Kidney capillary endothelial cell (primary cell): ENCODE measurements at regions not wholly inside any gene's neighbourhood (a gene's known extent, or its start where the extent isn't known, plus 50 kb on each side); places are given as distances from the start of the nearest gene placed in this dataset.
"Not testable (repeated sequence)": the region's sequence is repeated elsewhere in the genome, so short reads cannot be mapped to it uniquely, and the experiment has no call there.

ENCODE experiments used
- DNase-seq: peaks from one replicate; pipeline ENCODE4 v3.0.0-alpha.2; 2018; ENCODE audit warnings: low spot score

GRCh38 chr4:75287738-75288517 lies 226.3 kb downstream of the RCHY1 start:
- no peak for DNase-seq

GRCh38 chr4:75285837-75286236 lies 228.4 kb downstream of the RCHY1 start:
- no peak for DNase-seq

GRCh38 chr4:75284831-75285230 lies 229.4 kb downstream of the RCHY1 start:
- no peak for DNase-seq

- DNase-seq, result not testable (repeated sequence)
Observed at GRCh38 chr4:75280461-75280860, 233.7 kb downstream of the RCHY1 start.

- no peak for DNase-seq
Observed at GRCh38 chr4:75259306-75259705, 254.9 kb downstream of the RCHY1 start.

- DNase-seq, result no peak
Observed at GRCh38 chr4:75255261-75255660, 258.9 kb downstream of the RCHY1 start.

GRCh38 chr4:75254745-75255144 lies 259.5 kb downstream of the RCHY1 start:
- no peak for DNase-seq

- not testable (repeated sequence) for DNase-seq
Observed at GRCh38 chr4:75253094-75253493, 261.1 kb downstream of the RCHY1 start.

GRCh38 chr4:75251547-75251946 lies 262.7 kb downstream of the RCHY1 start:
- no peak for DNase-seq

GRCh38 chr4:75249739-75250138 lies 264.5 kb downstream of the RCHY1 start:
- DNase-seq, result no peak

GRCh38 chr4:75248770-75249407 lies 265.3 kb downstream of the RCHY1 start:
- peak; percentile 55 for DNase-seq

GRCh38 chr4:75244325-75244724 lies 269.9 kb downstream of the RCHY1 start:
- DNase-seq, result no peak

- DNase-seq, result no peak
Observed at GRCh38 chr4:75243570-75243969, 270.6 kb downstream of the RCHY1 start.

- DNase-seq, result no peak
Observed at GRCh38 chr4:75235359-75235951, 278.7 kb downstream of the RCHY1 start.

- no peak for DNase-seq
Observed at GRCh38 chr4:75232546-75232945, 281.7 kb downstream of the RCHY1 start.

- no peak for DNase-seq
Observed at GRCh38 chr4:75229806-75230570, 284.2 kb downstream of the RCHY1 start.

- DNase-seq, result no peak
Observed at GRCh38 chr4:75213480-75213879, 280.6 kb downstream of the PARM1 start.

GRCh38 chr4:75211422-75211821 lies 278.5 kb downstream of the PARM1 start:
- no peak for DNase-seq

- no peak for DNase-seq
Observed at GRCh38 chr4:75207902-75208301, 275.0 kb downstream of the PARM1 start.

- DNase-seq, result no peak
Observed at GRCh38 chr4:75195111-75195510, 262.2 kb downstream of the PARM1 start.

GRCh38 chr4:75194180-75194579 lies 261.3 kb downstream of the PARM1 start:
- no peak for DNase-seq

GRCh38 chr4:75192182-75192581 lies 259.3 kb downstream of the PARM1 start:
- not testable (repeated sequence) for DNase-seq
